ENCODE measurements at regions not wholly inside any gene's neighbourhood (a gene's known extent, or its start where the extent isn't known, plus 50 kb on each side); places are given as distances from the start of the nearest gene placed in this dataset.
A peak's percentile ranks its signal among the peaks of the same experiment; 100 is the strongest.
"Not testable (repeated sequence)": the region's sequence is repeated elsewhere in the genome, so short reads cannot be mapped to it uniquely, and the experiment has no call there.

DNA sequence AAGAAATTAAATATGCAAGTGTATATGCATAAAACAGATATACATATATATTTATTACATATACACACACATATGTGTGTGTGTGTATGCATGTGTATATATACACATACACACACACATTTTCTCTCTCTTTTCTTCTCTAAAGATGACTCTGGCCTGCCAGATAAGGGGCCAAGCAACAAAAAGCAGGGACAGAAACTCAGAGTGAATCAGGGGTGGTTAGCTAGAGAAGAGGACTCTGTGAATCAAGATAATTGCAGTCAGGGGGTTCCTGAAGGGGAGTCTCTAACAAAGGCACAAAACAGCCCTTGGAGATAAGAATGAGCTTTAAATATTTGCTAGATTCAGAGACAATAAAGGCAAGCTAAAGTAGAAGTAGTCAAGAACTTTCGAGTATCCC, 650.5 kb downstream of the UTRN start:
- no peak for DNase-seq

DNA sequence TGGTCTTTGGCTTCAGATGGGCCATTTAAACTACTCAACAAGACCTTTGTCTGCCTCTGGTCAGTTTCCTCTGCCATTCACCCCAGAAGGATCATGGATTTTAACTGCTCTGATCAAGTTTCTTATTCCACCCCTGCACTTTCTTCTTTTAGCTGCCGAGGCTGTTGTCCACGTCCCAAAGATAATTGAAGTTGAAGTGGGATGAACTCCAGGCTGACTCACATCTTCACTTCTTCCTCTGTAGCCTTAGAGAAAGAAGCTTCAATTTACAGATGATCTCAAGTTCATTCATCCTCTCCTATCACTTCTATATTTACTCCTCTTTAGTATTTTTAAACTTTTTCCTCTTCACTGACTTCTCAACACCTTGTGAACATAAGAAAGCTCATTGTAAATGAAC, 651.6 kb downstream of the UTRN start:
- no peak for DNase-seq

DNA sequence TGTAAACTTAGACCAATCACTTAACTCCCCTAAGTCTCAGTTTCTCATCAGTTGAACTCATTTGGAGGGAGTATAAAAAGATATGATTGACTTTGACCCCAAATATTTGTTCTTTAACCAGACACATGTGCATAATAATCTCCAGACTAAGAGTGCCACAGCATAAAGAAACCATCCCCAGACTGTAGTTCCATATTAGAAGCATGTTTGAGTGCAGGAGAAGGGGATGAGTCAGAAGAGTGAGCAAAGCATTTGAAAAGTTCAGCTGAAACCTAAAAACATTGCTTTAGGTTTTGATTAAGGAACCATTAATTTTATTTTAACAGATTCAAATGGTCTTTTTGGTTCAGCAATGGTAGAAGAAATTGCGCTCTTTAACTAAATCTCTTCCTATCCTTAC, 654.8 kb downstream of the UTRN start:
- DNase-seq, result no peak

DNA sequence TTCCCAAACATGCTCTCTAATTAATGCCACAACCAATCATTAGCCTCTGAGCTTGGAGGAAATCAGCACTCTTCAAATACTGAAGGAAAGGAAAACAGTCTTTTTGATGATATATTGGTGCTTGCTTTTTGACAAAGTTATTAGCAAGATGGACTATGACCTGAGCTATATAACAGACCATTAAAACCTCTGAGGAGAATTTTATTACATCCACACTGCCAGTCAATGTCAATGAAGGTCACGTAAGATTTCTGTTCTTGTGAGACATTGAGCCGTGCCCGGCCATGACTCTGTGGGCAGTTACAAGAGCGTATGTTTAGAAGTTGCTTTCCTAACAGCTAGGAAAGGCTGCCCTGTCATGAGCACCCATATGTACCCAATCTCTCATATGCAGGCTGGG, 659.0 kb downstream of the UTRN start:
- no peak for DNase-seq

DNA sequence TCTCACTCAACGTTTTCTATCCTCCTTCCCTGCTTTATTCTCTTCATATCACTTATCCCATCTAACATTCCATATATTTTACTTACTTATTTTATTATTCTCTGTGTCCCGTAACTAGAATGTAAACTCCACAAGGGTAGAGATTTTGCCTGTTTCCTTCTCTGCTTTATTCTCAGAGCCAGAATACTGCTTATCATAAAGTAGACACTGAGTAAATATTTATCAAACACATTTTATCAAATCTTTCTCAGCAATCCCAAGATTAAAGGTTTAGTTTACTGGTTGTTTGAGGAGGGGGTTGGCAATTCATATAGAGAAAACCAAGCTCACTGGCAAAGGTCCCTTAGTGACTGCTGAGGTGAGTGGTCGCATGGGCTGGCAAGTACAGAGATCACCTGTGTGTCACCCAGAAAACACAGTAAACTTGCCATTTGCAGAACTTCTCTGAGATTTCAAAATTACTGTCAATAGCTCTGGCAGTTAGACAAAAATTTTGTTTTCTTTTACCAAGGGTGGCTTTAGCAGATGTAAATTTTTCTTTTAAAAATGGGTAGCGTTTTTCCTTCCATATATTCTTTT, 662.4 kb downstream of the UTRN start:
- no peak for DNase-seq

DNA sequence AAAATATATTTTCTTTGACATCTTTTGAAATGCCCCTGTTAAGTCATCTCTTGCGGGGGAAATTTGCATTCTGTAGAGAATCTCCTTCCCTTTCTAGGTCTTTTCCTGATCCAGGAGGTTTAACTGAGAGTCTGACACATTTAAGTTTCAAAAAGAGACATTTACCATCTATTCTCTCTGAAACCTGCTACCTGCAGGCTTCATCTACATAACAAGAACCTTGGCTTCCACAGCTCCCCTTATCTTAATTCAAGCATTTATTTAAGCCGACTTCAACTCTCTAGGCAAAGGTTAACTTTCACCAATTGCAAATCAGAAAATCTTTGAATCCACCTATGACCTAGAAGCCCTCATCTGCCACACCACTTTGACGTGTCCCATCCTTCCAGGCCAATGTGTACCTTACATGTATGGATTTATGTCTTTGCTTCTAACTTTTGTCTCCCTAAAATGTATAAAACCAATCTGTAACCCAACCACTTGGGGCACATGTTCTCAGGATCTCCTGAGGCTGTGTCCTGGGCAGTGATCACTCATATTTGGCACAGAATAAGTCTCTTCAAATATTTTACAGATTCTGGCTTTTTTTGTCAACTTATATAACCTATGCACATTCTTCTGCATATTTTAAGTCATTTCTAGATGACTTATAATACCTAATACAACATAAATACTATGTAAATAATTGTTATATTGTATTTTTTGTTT, 666.7 kb downstream of the UTRN start:
- no peak for DNase-seq

DNA sequence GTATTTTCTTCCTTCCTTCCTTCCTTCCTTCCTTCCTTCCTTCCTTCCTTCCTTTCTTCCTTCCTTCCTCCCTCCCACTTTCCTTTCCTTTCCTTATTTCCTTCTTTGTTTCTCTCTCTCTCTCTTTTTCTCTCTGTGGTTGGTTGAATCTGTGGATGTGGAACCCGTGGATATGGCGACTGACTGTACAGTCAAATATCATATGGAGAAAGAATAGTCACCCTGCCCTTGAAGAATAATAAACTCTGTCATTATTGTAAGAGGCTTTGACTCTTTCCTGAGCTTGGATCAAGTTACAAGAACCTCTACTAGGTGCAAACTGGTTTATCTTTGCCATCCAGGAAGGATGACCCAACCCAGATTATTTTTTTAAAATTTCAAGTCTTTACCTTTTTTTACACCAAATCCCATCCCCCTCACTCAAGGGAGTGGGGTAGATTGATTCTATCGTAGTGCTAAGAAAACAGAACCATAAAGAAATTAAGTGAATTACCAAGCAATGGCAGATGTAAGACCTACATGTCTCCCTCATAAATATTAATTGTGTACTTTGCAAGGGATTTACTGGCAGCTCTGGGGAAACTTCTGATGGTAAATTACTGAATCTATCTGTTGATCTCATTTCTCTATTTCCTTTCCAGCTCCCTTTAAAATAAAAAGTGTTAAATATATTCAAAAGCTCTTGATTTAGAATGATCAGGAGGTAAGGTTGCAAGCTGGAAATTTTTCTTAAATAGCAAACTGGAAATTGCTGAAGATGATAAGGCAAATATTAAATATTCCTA, 667.5 kb downstream of the UTRN start:
- no peak for DNase-seq

DNA sequence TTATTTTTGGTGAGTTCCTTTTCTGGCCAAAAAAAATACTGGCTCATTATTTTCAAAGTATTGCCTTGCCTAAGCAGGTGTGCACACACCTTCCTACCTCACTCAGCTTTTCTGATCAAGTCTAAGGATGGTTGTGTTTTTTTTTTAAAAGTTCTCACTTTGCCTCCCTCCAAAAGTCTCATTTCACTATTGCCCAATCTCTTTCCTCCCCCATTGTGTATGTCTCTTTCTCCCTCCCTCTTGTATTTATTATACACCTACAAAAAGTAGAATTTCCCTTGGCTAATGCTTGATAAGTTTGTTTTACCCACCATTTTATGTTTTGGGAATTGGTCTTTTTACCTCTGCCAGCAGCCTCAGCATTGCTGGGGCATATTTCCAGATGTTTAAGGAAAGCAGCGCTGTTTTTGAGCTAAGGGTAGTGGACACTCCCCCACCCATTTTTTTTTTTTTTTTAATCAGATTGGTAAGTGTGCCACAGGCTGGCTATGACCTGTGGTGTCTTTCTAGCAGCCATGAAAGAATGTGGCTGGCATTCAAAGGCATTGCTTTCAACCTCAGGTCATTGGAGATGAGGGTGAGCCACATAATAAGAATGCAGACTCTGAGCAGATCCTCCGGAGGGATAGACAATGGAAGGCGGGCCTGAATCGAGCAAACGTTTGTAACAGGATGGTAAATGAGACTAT, 668.6 kb downstream of the UTRN start:
- no peak for DNase-seq

DNA sequence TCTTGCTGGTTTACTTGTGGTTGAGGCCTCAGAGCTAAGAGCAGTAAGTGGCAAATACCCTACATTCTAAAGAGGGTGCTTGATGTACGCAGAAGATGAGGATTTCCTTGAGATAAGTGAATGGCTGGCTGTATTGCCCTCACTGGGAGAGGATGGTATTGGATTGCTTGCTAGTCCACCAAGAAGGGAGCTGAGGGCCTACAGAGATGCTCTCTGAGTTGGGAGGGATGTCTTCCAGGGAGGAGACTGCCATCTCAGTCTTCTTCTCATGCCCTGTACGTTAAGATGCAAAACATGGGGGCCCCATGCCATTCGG, 669.1 kb downstream of the UTRN start:
- DNase-seq, result no peak

DNA sequence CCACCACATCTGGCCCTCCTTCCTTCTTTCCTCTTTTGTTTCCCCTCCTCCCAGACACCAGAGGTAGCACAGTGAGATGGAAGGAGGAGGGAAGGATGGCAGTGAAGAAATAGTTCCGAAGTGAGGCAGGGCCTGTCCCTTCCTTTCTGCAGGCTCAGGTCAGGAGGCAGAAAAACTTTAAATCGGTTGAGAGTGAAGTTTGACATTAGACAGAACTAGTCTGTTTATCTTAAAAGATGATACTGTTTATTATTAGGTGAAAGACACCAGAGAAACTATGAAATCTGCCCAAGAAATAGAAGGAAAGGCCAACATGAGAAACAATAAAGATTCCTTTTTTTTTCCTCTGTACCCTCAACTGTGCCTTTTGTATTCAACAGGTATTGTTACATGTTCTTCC, 670.3 kb downstream of the UTRN start:
- no peak for DNase-seq

DNA sequence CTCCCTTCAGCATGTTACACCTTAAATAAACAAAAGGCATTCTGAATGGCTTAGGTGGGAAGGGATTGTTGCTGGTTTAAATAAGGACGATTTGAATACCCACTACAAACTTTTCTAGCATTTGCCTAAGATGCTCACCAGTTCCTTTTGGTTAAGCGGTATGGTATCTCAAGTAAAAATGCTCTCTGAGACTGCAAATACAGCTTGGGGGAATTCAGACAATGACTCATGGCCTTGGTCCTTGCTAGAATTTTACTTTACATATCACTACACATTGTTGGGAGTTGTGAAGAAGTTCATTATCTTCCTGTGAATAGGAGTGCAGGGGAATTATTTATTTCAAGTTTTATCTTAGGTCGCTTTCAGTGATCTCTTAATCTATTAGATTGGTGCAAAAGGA, 670.7 kb downstream of the UTRN start:
- DNase-seq, result no peak

DNA sequence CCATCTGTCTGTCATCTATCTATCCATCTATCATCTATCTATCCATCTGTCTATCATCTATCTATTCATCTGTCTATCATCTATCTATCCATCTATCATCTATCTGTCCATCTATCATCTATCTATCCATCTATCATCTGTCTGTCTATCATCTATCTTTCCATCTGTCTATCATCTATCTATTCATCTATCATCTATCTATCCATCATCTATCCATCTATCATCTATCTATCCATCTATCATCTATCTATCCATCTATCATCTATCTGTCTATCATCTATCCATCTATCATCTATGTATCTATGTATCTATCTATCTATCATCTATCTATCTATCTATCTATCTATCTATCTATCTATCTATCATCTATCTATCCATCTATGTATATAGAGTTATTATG, 671.6 kb downstream of the UTRN start:
- DNase-seq, result not testable (repeated sequence)

DNA sequence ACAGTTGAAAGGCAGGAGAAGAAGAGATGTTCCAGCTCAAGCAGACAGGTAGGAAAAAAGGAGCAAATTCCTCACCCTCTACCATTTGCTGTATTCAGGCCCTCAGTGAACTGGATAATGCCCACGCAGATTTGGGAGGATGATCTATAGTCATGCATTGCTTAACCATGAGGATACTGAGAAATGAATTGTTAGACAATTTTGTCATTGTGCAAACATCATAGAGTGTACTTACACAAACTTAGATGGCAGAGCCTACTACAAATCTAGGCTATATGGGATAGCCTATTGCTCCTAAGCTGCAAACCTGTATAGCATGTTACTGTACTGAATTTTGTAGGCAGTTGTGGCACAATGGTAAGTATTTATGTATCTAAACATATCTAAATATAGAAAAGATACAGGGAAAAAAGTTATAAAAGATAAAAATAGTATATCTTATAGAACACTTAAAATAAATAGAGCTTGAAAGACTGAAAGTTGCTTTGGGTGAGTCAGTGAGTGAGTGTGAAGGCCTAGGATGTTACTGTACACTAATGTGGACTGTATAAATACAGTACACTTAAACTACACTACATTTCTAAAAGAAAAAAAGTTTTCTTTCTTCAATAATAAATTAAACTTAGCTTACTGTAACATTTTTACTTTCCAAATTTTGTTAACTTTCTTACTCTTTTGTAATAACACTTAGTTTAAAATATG, 672.3 kb downstream of the UTRN start:
- DNase-seq, result no peak

DNA sequence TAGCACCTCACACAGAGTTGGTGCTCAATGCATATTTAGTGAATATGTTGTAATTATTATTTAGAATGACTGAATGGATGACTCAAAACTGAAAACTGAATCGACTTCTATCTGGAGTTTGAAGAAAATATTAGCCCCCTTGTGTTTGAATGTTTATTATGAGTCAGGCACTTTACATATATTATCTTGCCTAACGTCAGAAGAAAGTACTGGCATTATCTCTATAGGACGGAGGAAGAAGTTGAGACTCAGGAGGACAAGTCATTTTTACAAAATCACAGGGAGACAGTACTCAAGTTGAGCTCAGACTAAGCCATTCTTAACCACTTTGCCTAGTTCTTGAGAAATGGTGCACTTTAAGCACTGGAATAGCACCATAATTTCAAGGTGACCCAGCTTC, 684.0 kb downstream of the UTRN start:
- no peak for DNase-seq

DNA sequence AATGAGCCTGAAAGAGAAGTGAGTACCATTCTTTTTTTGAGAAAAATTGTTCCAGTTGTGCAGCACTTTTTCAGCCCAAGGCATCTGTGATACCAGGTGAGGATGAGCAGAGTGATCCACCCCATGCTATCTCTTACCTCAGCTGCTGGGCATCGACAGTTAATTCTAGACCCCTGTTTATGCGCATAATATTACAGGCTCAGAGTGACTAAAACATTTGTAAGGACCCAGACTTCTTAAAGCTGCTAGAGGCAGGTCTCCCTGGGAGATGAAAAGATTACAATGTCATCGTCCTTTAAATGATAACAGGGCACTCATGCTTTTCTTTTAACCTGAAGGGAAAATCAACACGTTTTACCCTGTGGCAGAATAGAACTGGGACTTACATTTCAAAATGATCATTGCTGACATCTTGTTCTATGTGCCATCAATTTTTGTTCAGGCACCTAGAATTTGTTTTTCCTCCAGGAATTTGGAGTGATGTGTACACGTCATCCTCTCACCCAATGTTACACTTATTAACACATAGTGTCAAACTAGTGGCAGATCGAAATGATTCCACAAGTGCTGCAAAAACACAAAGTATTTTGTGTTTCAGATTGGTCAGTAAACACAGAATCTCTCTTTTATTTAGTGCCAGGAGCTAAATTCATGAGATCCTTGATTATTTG, 684.6 kb downstream of the UTRN start:
- DNase-seq, result no peak

DNA sequence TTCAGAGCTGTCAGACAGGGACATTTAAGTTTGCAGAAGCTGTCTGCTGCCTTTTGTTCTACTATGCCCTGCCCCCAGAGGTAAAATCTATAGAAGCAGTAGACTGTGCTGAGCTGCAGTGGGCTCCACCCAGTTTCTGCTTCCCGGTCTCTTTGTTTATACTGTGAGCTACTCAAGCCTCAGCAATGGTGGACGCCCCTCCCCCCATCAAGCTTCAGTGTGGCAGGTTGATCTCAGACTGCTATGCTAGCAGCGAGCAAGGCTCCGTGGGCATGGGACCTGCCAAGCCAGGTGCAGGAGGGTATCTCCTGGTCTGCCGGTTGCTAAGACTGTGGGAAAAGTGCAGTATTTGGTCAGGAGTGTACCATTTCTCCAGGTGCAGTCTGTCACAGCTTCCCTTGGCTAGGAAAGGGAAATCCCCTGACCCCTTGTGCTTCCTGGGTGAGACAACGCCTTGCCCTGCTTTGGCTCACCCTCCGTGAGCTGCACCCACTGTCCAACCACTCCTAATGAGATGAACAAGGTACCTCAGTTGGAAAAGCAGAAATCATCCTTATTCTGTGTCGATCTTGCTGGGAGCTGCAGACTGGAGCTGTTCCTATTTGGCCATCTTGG, 692.2 kb downstream of the UTRN start:
- peak; percentile 27 to 72 for DNase-seq

DNA sequence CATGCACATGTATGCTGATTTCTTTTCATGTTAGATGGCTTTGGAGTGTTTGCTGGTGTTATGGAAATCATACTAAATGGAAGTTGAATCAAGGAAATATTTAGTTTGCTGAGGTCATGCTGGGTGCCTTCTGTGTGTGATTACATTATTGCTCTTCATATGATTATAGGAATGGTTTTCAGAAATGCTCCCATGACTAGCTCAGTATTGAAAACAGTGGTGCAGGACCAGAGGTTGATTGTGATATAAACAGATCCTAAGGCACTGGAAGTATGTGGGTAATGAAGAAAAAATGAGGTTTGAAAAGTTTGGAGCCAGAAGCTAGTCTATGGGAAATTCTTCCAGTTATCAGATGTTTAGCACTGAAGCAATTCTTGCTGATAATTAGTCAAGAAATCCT, 693.1 kb downstream of the UTRN start:
- no peak for DNase-seq

DNA sequence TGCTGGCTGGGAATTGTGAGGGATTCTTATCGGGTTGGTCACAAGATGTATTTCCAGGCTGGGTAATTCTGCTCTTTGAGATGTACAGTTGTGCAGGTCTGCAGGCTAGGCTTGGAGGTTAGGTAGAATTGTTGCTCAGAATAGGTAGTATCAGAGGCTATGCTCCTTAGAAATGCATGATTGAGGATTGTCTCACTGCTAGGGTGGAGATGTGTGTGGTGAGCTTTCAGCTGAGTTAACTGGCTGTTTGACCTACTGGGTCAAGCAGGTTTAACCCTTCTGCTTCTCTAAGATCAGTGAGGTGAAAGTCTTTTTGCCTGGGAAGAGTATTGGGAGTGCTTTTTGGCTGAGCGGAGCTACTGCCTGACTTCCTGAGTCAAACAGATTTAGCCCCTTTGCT, 701.1 kb downstream of the UTRN start:
- no peak for DNase-seq

DNA sequence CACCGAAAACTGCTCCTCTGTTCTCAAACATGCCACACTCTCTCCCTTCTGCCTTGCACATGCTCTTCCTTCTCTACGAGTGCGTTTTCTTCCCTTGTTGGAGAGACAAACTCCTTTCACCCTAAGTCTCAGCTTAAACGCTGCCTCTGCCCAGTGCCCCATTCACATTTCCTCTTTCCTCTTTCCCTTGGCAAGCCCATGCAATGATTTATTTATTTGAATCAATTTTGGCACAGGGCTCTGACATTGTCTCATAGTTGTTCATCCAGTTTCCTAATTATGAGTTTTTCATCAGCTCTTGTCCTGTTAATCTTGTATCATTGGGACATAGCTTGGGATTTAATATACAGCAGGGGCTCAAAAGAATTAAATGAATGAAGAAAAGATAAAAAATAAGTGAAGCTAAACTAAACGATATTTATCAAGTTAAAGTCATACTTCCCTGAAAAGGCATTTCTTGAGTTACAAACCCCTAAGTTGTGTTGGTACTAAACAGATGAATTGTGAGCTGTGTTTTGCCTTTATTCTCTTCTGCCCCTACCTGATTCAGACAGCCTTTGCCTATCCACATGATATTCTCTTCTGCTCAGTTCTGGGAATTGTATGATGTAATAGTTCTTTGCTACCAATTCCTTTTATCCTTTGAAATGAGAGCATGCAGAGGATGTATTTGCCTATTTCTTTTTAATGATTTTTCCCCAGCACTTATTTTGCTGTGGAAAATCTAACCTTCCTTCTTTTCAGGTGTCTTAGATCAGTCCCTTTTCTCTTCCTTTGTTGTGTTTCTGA, 704.4 kb downstream of the UTRN start:
- DNase-seq, result no peak

DNA sequence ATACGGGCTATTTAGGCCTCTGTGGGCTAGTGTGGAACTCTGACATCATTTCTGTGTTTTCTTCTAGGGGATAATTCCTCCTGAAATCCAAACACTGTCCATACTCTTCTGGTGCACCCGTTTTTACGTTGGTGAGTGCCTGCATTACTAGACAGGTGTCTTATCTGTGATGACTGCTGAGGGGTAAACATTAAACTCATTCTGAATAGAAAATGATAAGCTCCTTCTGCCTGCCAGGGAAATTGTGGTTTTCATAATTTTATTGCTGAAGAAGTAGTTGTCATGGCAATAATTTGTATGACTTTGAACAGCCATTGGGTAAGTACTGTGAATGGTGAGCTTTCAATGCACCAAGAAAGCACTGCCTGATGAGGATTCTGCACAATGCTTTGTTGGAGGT, 705.6 kb downstream of the UTRN start:
- DNase-seq, result peak; percentile 37 to 41

DNA sequence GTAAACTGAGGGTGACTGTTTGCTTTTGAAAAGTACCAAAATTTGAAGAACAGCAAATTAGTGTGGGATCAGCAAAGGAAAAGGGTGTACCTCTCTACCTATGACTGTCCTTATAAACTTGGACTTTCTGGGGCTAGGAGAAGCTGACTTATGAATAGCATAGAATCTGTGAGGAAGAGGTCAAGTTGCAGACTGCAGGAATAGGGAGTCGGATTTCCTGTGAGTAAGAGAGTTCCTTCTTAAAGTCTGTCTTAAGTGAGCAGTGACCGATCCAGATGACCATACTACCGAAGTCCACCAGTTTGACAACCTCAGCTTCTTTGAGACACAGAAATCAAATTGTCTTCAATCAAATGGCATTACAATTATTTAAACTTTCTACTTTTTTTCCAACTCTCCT, 708.7 kb downstream of the UTRN start:
- DNase-seq, result no peak
